ENCODE measurements at regions not wholly inside any gene's neighbourhood (a gene's known extent, or its start where the extent isn't known, plus 50 kb on each side); places are given as distances from the start of the nearest gene placed in this dataset.

DNA sequence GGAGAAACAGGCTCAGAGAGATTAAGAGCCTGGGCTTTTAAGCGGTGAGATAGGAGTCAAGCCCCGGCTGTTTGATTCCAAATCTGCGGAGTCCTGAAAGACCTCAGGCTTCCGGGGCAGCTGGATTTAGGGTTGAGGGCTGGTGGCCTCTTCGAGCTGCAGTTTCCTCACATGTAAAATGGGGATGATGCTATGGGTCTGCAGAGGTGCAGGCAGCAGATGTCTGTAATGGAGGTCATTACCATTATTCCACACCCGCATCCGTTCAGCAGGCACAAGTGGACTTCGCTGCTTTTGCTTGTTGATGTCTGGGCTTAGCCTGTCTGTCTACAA lies 175.6 kb upstream of the HS6ST1 start:
- no peak for DNase-seq (ENCODE audit: low read depth)

DNA sequence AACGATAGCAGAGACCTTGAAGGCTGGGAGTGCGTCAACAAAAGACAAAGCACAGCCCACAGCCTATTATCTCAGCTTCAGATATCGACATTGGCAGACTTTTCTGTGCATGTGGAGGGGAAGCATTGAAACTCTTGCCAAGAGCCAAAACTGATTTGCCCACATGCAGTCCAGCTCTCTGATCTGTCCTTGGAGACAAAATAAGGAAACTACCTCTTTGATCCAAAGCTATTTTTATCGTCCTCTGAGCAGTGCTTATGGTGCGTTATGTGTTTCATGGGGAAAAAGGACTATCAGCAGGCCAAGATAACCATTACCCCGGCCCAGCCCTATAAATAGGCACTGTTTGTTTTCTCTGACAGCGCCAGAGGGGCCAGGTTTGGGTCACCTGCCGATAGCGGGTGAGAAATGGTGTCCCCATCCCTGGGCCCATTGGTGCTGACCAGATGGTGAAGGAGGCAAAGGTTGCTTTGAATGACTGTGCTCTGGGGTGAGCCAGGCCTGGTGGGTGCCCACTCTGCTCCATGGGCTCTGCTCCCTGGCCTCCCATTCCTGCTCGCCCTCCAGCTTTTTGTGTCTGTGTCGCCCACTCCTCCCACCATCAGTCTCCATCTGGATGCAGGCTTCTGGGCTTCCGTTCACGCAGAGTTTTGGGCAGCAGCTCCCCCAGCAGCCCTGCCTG lies 176.1 kb upstream of the HS6ST1 start:
- DNase-seq (ENCODE audit: low read depth) = no peak

DNA sequence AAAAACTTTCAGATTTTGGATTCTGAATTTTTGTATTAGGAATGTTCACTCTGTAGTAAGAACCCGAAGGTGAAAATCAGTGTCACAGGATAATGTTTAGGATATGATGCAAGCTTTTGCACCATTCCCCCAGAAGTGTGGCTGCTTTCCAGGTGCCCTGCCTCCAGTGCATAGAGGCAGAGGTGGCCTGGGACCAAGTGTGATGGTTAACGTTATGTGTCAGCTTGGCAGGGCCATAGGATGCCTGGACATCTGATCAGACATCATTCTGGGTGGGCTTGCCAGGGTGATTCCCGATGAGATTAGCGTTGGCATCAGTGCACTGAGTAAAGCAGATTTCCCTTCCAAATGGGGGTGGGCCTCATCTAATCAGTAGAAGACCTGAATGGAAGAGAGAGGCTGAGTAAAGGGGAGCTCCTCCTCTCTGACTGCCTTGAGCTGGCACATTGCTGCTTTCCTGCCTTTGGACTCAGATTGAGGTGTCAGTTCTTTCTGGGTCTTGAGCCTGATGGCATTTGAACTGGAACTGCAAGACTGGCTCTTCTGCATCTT lies 177.4 kb upstream of the HS6ST1 start:
- no peak for DNase-seq (ENCODE audit: low read depth)

DNA sequence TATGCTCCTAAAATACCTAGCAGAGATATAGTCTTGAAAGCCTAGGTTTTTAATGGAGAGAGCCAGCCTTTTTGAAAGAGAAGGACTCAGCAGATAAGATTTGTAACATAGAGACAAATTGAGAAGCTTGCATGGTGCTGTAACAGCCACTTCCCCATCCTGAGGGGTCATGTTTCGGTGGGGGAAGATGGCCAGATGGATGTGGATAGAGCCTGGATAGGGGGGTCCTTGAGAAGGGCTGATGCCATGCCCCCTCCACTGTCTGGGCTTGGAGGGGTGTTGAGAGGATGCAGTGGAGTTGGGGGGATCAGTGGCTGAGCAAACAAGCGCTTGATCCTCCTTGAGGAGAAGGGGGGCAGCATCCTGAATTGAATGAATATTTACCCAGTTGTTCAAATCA lies 178.0 kb upstream of the HS6ST1 start:
- DNase-seq (ENCODE audit: low read depth) = no peak

DNA sequence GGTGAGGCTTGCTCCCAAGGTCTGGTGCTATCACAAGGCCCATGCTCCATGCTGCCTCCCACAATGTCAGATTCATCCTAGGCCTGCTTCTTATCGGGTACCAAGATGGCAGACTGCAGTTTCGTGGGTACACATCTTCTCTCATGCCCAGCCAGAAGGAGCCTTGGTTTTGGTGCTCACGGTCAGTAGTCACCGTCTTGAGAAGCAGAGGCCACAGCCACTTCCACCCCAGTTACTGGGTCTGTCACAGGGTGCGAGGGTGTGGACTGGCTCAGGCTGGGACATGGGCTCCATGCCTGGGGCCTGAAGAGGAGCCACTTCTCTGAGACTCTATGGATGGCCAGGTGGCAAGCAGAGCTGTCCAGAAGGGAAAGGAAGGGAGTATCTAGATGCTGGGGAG lies 178.8 kb upstream of the HS6ST1 start:
- no peak for DNase-seq (ENCODE audit: low read depth)

DNA sequence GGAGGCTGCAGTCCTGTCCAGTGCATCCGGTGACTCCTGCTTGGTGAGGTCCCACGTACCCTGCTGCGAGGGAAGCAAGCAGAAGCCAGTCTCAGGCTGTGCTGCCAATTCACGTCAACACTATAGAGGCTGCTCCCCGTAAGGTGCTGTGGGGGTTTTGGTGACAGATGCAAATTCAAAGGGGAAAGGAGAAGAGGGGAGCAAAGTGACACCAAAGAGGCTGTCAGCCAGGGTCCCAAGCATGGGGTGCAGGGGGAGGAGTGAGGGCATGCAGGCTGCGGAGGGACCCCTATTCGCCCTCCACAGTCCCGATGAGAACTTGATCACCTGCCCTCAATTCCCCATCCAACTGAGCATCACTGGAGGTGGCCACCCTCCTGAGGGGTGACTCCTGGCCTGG lies 179.4 kb upstream of the HS6ST1 start:
- no peak for DNase-seq (ENCODE audit: low read depth)

DNA sequence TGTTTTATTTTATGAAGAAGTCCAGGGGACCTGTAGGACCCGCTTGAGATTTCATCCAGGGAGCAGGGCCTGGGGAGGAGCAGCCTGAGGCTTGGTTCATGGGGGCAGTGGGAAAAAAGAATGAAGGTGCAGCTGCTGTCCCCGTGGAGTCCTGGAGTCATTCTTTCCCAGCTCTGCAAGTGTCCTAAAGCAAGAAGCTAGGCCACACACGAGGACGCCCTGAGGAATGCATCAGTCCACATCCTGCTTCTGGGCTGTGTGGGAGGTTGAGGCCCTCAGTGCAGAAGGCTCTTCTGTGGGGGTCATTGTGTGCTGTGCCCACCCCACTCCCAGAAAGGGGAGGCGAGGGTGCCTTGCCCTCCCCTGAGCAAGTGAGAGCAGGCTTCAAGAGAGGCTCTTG lies 179.9 kb upstream of the HS6ST1 start:
- DNase-seq (ENCODE audit: low read depth) = no peak

DNA sequence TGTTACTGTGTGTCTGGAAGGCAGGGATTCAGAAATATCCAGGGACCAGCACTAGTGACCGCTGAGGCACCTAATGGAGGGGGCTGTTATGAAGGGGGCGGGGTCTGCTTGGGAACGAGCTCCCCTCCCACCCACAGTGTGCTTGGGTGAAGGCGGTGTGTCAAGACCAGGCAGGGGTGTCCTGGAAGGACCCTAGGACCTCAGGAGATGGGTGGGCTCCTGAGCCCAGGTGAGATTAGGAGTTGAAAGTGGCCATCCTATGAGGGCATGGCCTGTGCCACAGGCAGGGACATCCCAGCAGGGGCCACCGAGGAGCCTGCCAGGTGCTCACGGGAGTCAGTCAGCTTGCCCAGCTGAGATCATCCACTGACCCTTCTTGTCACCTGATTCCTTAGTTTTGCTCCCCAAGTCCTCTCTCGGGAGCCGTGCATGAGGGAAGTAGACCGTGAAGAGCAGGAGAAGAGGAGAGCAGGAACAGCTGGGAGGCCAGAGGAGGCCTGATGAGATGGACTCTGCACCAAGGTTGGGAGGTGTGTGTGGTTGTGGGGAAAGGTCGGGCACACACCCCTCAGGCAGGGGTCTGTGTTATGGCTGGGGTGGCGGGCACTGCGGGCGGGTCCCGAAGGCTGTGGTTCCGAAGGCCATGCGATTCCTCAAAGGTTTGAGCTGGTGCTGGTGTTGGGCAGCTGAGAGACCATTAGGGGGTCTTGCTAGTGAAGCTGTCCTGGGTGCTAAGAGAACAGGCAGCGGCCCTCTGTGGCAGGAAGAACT lies 180.9 kb upstream of the HS6ST1 start:
- no peak for DNase-seq (ENCODE audit: low read depth)

DNA sequence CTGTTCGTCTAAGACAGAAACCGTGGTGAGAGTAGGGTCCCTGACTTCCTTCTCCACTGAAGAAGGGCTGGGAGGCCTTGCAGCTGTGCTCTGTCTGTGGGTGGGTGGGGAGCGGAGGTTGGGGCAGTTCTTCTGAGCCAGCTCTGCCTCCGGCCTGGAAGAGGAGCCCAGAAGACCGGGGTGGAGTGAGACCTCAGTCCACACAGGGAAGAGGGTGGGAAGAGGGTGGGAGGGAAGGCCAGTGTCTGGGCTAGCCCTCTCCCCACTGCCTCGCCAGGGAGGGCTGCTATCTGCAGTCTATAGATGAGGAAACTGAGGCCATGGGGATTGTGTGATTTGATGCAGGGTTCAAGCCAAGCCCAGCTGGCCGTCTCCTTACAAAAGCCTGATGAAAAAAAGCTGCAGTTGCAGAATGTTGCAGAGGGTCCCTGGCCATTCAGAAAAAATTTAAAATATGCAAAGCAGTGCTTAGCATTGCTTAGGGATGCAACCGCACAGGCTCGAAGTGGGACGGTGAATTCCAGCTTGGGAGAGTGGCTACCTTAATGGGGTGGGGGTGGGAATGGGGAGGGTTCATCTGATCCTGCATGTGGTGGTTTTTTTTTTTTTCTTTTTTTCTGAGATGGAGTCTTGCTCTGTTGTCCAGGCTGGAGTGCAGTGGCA lies 181.6 kb upstream of the HS6ST1 start:
- no peak for DNase-seq (ENCODE audit: low read depth)

DNA sequence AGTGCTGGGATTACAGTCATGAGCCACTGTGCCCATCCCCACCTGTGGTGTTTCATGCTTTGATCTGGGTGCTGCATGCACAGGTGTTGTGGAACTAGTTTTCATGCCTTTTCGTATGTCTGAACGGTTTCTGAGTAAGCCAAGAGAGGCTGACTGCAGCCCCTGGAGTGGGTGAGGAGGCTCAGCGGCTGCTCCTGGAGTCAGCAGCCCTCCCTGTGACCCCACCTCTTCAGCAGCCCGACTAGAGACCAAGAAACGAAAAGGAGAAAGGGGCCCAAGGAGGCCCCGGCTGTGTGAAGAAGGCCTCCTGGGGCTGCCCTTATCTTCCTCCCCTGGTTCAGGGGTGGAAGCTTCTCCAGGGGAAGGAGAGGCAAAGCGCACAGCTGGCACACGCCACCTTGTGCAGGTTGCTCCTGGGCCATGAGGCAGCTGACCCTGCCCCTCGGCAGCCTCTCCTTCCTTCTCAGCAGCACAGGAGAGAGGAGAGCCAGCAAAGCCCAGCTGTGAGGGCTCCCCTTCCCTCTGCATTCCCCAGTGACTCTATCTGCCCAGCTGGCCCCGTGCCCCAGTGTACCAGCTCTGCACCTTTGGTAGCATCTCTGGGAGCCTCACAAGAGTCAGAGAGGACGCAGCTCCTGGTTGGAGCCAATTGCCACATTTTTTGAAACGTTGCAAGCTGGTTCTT lies 182.5 kb upstream of the HS6ST1 start:
- DNase-seq (ENCODE audit: low read depth) = no peak

DNA sequence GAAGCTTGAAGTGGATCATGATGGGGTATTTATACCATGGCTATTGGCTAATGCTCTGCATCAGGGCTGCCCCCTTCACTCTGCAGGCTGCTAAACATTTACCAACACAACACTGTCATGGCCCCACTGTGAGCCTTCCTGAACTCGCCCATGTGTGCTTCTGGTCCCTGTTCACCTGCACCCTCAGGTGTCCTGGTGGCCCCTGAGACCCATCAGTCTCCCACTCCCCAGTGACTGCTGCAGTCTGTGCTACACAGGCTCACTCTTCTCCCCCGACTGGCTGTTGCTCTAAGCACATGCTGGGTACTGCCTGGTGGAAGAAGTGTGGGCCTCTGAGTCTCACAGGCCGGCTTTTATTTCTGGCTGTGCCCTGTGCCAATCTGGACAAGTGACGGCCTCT lies 183.0 kb upstream of the HS6ST1 start:
- DNase-seq (ENCODE audit: low read depth) = no peak

DNA sequence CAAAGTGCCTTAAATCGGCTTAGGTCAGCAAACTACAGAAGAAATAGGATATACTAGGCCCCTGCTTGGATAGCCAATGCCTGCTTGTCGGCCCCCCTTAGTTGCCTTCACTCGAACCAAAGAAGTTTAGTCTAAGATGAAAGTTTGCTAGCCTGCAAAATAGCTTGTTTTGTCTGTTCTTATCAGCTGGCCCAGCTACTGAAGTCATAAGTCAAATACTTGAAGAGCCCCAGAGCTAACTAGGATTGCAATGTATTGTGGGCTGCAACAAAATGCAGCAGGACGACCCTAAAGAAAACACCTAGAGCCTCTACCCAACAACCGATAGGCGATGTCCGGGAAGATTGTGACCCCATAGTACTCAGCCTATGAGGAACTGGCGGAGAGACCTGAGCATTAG lies 183.5 kb upstream of the HS6ST1 start:
- DNase-seq (ENCODE audit: low read depth) = no peak

DNA sequence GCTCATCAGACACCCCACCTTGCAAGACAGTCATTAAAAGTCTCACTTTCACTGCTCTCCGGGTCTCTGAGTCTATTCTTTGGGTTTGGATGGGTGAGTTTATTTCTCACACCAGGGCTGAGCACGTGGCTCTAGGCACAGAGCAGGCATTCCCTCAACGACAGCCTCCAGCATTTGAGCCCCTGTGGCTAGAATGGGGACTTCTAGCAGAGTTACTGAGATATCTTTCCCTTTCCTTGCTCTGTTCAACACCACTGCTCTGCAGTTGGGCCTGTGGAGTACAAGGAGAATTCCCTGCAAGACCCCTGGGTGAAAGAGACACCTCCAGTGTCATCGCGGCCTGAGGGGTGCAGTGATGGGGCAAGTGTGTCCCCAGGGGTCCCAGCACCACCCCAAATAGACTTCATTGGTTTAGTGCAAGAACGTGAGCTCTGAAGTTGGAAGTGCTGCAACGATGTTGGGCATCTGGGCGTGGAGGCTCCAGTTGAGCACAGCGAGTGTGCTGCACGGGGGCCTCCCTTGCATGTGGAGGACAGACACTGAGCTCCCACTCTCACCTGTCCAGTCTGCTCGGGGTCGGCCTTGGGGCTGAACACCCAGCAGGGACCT lies 184.1 kb upstream of the HS6ST1 start:
- no peak for DNase-seq (ENCODE audit: low read depth)

DNA sequence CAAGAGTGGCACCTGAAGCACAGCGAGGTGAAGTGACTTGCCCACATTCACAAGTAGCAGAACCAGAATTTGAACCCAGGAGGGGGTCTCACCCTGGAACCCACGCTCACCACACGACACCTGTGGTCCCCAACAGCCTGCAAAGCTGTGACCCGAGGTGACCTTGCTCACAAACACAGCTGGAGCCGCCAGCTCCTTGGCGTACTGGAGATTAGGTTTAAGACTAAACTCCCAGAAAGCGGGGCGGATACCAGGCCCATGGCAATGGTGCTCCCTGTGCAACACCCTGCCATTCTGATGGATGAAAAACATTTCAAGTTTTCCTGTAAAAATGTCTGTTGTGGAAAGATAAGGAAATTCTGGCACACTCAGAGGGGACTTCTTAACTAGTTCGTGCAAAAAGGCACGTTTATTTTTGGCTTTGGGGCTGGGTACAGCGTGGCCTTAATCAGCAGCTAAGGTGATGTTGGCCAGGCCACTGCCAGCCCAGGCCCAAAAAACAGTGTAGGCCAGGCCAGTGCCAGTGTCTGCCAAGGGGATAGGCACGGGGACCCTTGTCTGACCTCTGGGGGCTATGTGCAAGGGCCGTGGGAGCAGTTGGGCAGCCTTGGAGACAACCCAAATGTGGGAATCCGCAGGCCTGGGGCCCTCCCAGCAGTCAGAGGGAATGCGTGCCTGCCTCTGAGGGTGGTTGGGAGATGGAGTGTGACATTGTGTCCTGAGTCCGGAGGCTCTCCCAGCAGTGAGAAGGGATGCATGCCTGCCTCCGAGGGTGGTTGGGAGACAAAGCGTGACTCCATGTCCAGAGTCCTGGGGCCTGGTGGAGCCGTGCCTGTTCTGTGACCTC lies 185.0 kb upstream of the HS6ST1 start:
- no peak for DNase-seq (ENCODE audit: low read depth)

DNA sequence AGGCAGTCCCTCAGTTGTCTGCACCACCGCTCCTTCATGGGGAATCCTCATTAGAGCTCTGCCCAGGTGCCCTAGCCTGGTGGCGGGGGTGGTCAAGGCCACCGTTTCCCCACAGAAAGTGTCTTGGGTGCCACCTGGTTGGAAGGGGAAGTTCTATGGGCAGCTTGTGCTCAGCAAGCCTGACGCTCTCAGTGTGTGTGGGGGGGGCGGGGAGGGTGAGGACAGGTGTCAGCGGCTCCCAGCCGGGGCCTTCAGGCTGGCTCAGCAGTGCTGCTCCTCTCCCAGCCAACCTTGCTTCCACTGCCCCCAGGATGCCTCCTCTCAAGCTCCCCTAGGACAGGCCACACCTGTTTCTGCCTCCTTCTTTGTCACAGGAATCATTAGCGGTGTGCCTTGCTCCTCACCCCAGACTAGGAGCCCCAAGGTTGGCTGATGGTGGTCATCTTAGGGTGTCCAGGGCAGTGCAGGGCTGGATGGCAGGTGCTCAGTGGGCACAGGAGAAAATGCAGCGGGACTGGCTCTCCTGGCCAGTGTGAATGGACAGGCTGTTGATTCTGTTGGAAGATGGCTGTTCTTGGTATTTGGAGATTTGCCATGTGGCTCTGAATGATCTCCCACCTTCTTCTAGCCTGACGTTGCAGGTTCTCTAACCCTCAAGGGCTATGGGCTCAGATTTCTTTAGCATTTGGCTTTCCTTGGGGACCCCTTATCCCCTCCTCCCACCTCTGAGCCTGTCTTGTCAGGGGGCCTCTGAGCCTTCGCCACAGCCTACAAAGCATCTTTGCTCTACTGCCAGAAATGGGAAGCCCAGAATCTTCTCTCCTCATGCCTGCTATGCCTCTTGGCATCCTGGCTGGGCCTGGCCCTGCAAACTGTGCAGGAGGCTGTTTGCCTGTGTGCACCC lies 185.8 kb upstream of the HS6ST1 start:
- DNase-seq (ENCODE audit: low read depth) = no peak

DNA sequence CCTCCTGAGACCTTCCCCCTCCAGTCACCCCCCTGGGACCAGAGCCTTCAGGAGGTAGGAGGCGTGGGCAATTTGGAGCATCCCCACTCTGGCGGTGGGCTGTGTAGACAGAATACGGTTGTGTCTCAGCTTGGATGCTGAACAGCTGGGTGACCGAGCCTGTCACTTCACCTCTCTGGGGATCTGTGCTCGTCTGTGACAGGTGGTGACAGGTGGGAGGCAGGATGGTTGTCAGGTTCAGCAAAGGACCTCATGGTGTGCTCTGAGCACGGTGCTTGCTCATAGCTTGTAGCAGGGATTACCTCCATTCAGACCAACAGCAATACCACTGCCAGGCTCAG lies 186.5 kb upstream of the HS6ST1 start:
- DNase-seq (ENCODE audit: low read depth) = no peak

DNA sequence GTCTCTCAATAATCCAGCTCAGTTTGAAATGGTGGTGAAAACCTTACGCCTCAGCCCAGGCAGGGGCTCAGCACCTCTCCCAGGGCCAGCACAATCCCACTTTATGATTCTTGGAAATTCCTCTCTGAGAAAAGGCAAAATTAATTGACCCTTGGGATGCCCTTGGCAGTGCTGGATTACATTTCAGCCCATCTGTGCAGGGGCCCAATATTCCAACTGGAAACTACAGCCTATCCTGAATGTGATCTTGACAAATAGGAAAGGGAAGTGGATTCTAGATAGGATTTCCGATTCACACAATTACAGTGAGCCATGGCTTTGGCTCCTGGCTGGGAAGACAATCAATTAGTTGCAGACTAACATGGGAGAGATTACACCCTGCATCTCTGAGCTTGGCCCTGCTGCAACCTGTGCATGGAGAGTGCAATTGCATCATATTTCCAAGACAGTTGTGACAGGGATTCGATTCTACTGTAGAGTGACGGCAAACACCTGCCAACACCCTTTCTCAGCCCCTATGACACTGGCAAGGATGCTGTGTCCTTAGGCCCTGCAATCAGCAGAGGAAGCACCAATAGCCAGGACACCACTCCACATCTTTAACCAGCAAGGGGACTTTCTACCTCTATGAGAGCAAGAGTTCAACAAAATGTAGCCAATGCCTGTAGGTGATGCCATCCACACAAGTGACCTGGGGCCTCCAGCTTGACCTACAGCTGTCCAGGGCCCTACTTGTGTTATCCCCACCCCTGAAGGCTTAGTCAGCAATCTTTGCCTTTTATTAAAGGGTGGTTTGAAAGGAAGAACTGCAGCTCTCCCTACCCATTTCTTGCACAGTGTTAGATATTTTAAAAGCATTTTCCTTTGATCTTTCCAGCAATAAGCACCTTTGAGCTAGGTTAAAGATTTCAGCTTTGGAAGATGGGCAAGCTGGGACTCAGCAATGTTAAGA lies 187.2 kb upstream of the HS6ST1 start:
- no peak for DNase-seq (ENCODE audit: low read depth)

DNA sequence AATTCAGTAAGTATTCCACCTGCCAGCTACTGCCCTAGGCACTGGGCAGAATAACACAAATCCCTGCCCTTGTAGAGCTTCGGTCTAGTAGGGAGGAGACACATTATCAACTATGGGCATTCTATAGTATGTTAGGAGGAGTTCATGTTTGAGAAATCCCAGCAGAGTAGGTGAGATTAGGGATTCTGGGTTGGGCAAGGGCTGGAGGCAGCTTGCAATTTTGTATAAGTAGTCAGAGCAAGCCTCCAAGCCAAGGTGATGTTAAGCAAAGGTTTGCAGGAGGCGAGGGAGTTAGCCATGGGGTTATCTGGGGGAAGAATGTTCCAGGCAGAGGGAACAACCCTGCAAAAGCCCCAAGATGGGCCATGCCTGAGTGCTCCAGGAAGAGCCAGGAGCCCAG lies 187.9 kb upstream of the HS6ST1 start:
- DNase-seq (ENCODE audit: low read depth) = no peak

All from stimulated activated CD8-positive, alpha-beta memory T cell treated with anti-CD3 and anti-CD28 coated beads, Interleukin-12 subunit alpha, Interleukin-12 subunit beta, amount 100 ng/mL, for 1 hour (primary cell).